HEK293 (cell line): ENCODE measurements at regions not wholly inside any gene's neighbourhood (a gene's known extent, or its start where the extent isn't known, plus 50 kb on each side); places are given as distances from the start of the nearest gene placed in this dataset.

ENCODE experiments used
- CTCF ChIA-PET: fragments of 350-600 bp; formaldehyde crosslinking; extraction: SDS; loops from one replicate; lab custom pipeline; 2021; ENCODE audit warnings: antibody characterized with exemption; lab: Yijun Ruan, JAX
- POLR2A ChIA-PET: fragments of 300-600 bp; formaldehyde crosslinking; extraction: SDS; loops from one replicate; lab custom pipeline; 2020; ENCODE audit warnings: antibody characterized with exemption, inconsistent platforms; lab: Yijun Ruan, JAX
- H3K27ac ChIP-seq: fragments of 200-500 bp; sonication (Bioruptor generic); 2 replicates; pipeline ENCODE4 v1.5.1; 2014; ENCODE audit warnings: low read depth, low read length, control low read depth, inconsistent platforms; ENCODE audit errors: extremely low read depth
- H3K36me3 ChIP-seq, 2 experiments: fragments of 200-500 bp in 1 of 2; sonication (Bioruptor generic) in 1 of 2; 1 replicate in 1 of 2; 2 replicates in 1 of 2; pipeline ENCODE4 v1.5.1; 2014 to 2017; ENCODE audit warnings: inconsistent platforms in 2 of 2, low read length in 2 of 2; ENCODE audit not compliant: control insufficient read depth in 2 of 2, insufficient read depth in 1 of 2
- H3K4me1 ChIP-seq: fragments of 200-500 bp; sonication (Bioruptor generic); 2 replicates; pipeline ENCODE4 v1.5.1; 2014; ENCODE audit warnings: mild to moderate bottlenecking, low read length, inconsistent platforms; ENCODE audit not compliant: control insufficient read depth, insufficient read depth
- H3K4me3 ChIP-seq: 2 replicates; pipeline ENCODE4 v1.5.1; 2011; ENCODE audit warnings: low read depth, mild to moderate bottlenecking, control low read depth, low read length, moderate library complexity
- H3K9me3 ChIP-seq: fragments of 200-500 bp; sonication (Bioruptor generic); 2 replicates; pipeline ENCODE4 v1.5.1; 2014; ENCODE audit warnings: low read depth, low read length, inconsistent platforms; ENCODE audit not compliant: control insufficient read depth, insufficient read depth
- ELK4 ChIP-seq: IDR thresholded peaks from 2 replicates; pipeline ENCODE4 v1.6.1; 2011; ENCODE audit warnings: mild to moderate bottlenecking, low read depth, low read length, borderline replicate concordance
- WT1 ChIP-seq: fragments of 450-650 bp; formaldehyde crosslinking; IDR thresholded peaks from 2 replicates; pipeline ENCODE4 v1.5.1; 2016; ENCODE audit warnings: missing biosample characterization, missing genetic modification characterization
- ZBTB11 ChIP-seq: fragments of 450-650 bp; formaldehyde crosslinking; conservative IDR thresholded peaks from 2 replicates; pipeline ENCODE4 v1.5.1; 2016; ENCODE audit warnings: low read depth, missing biosample characterization, missing genetic modification characterization
- ZBTB48 ChIP-seq: fragments of 450-650 bp; formaldehyde crosslinking; IDR thresholded peaks from 2 replicates; pipeline ENCODE4 v1.5.1; 2016; ENCODE audit warnings: missing biosample characterization, missing genetic modification characterization
- ZNF148 ChIP-seq: fragments of 450-650 bp; formaldehyde crosslinking; IDR thresholded peaks from 2 replicates; pipeline ENCODE4 v1.5.0; 2017; ENCODE audit warnings: missing biosample characterization, missing genetic modification characterization, borderline replicate concordance
- ZNF169 ChIP-seq: fragments of 450-650 bp; formaldehyde crosslinking; IDR thresholded peaks from 2 replicates; pipeline ENCODE4 v1.5.1; 2016; ENCODE audit warnings: missing biosample characterization, missing genetic modification characterization
- ZNF221 ChIP-seq: fragments of 450-650 bp; formaldehyde crosslinking; IDR thresholded peaks from 2 replicates; pipeline ENCODE4 v1.5.1; 2017; ENCODE audit warnings: missing biosample characterization, missing genetic modification characterization, borderline replicate concordance
- ZNF324 ChIP-seq: fragments of 450-650 bp; formaldehyde crosslinking; IDR thresholded peaks from 2 replicates; pipeline ENCODE4 v1.5.1; 2016; ENCODE audit warnings: missing biosample characterization, missing genetic modification characterization
- ZNF473 ChIP-seq: fragments of 450-650 bp; formaldehyde crosslinking; IDR thresholded peaks from 2 replicates; pipeline ENCODE4 v1.5.1; 2017; ENCODE audit warnings: missing biosample characterization, missing genetic modification characterization
- ZNF521 ChIP-seq: fragments of 450-650 bp; formaldehyde crosslinking; IDR thresholded peaks from 2 replicates; pipeline ENCODE4 v1.5.1; 2017; ENCODE audit warnings: missing biosample characterization, mild to moderate bottlenecking, missing genetic modification characterization
- ZNF777 ChIP-seq: fragments of 450-650 bp; formaldehyde crosslinking; IDR thresholded peaks from 2 replicates; pipeline ENCODE4 v1.5.1; 2017; ENCODE audit warnings: missing biosample characterization, missing genetic modification characterization, borderline replicate concordance
- ZSCAN23 ChIP-seq: fragments of 450-650 bp; formaldehyde crosslinking; IDR thresholded peaks from 2 replicates; pipeline ENCODE4 v1.5.1; 2016; ENCODE audit warnings: missing biosample characterization, missing genetic modification characterization
- TF ChIP-seq, protein P1 (sequence below): fragments of 450-650 bp; formaldehyde crosslinking; IDR thresholded peaks from 2 replicates; pipeline ENCODE4 v1.5.1; 2016; ENCODE audit warnings: missing biosample characterization, missing genetic modification characterization, borderline replicate concordance

DNA sequence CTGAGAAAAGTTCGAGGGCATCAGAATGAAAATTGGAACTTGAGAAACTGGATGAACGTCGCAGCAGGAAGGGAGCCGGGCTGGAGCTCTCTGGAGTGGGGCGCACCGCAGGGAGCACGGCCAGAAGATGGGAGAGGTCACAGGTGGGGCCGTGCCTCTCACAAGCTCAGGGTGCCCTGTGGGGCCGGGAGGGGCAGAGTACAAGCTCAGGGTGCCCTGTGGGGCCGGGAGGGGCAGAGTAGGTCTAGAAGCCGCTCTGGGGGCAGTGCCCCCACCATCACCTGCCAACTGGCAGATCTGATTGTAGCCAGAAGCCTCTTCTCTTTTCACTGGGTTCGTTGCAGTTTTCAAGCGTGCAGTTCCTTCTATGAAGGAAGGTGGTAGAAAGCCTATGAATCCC, 61.1 kb upstream of the SNX9 start (continued):
- TF ChIP-seq, protein P1, sequence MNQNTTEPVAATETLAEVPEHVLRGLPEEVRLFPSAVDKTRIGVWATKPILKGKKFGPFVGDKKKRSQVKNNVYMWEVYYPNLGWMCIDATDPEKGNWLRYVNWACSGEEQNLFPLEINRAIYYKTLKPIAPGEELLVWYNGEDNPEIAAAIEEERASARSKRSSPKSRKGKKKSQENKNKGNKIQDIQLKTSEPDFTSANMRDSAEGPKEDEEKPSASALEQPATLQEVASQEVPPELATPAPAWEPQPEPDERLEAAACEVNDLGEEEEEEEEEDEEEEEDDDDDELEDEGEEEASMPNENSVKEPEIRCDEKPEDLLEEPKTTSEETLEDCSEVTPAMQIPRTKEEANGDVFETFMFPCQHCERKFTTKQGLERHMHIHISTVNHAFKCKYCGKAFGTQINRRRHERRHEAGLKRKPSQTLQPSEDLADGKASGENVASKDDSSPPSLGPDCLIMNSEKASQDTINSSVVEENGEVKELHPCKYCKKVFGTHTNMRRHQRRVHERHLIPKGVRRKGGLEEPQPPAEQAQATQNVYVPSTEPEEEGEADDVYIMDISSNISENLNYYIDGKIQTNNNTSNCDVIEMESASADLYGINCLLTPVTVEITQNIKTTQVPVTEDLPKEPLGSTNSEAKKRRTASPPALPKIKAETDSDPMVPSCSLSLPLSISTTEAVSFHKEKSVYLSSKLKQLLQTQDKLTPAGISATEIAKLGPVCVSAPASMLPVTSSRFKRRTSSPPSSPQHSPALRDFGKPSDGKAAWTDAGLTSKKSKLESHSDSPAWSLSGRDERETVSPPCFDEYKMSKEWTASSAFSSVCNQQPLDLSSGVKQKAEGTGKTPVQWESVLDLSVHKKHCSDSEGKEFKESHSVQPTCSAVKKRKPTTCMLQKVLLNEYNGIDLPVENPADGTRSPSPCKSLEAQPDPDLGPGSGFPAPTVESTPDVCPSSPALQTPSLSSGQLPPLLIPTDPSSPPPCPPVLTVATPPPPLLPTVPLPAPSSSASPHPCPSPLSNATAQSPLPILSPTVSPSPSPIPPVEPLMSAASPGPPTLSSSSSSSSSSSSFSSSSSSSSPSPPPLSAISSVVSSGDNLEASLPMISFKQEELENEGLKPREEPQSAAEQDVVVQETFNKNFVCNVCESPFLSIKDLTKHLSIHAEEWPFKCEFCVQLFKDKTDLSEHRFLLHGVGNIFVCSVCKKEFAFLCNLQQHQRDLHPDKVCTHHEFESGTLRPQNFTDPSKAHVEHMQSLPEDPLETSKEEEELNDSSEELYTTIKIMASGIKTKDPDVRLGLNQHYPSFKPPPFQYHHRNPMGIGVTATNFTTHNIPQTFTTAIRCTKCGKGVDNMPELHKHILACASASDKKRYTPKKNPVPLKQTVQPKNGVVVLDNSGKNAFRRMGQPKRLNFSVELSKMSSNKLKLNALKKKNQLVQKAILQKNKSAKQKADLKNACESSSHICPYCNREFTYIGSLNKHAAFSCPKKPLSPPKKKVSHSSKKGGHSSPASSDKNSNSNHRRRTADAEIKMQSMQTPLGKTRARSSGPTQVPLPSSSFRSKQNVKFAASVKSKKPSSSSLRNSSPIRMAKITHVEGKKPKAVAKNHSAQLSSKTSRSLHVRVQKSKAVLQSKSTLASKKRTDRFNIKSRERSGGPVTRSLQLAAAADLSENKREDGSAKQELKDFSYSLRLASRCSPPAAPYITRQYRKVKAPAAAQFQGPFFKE: no peak
- TF ChIP-seq ZNF221 (tag by site-specific recombination): no peak
- no peak for TF ChIP-seq ZNF169 (tag by site-specific recombination)
- TF ChIP-seq ZNF148 (tag by site-specific recombination): no peak
- TF ChIP-seq ZSCAN23 (tag by site-specific recombination): no peak
- no peak for TF ChIP-seq ZBTB48

DNA sequence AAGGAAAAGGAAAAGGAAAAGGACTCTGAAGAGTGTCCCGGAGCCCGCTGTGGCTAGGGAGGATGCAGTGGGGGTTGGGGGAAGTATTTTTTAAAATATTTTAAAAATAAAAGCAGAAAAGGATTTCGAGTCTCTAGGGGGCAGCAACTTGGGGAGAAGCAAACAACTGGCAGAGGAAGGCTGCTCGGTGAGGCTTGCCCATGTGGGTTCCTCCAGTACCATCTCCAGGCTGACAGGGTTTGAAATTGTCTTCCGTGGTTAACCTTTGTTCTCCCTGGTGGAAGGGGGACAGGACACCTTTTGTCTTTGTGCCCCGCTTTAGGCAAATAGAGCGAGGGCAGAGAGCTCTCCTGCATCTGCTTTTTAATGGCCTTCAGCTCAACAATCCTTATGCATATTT, 60.4 kb upstream of the SNX9 start:
- H3K27ac ChIP-seq: no peak overlapping the region
- no peak for TF ChIP-seq ELK4
- no peak for TF ChIP-seq ZBTB11
- TF ChIP-seq ZNF521 (tag by site-specific recombination): no peak
- TF ChIP-seq ZNF324: no peak
- TF ChIP-seq WT1 (tag by site-specific recombination): no peak
- TF ChIP-seq ZNF777 (tag by site-specific recombination): no peak
- TF ChIP-seq ZNF473 (tag by site-specific recombination): no peak
- TF ChIP-seq, all 188 proteins: peak for 0
- Histone ChIP-seq H3K4me1 (peaks cover 5% of the 10 kb centered on the region; the same call in 1 of the 2 replicates), H3K36me3 (no peaks in the 10 kb centered on the region), H3K9me3 (no peaks in the 10 kb centered on the region), H3K4me3 (no peak overlapping the region)
- CTCF ChIA-PET: interaction anchor here (0.6 to 11.8 kb wide), 6 partner anchors 8 to 309 kb away, joined by 3 to 143 read pairs (median 4); no protein-coding TSS in a partner anchor
- POLR2A ChIA-PET: interaction anchor here (0.9 kb wide), 1 partner anchor 111 kb away, joined by 4 read pairs; no protein-coding TSS in a partner anchor
